ENCODE measurements at regions not wholly inside any gene's neighbourhood (a gene's known extent, or its start where the extent isn't known, plus 50 kb on each side); places are given as distances from the start of the nearest gene placed in this dataset.

GRCh38 chr2:778731-779350, 101.6 kb upstream of the TMEM18 start:
- no peak for DNase-seq

GRCh38 chr2:777546-777945, 100.3 kb upstream of the TMEM18 start:
- DNase-seq: no peak

GRCh38 chr2:777051-777450, 99.8 kb upstream of the TMEM18 start:
- no peak for DNase-seq

- no peak for DNase-seq
Observed at GRCh38 chr2:776487-776886, 99.3 kb upstream of the TMEM18 start.

GRCh38 chr2:776038-776437, 98.8 kb upstream of the TMEM18 start:
- no peak for DNase-seq

GRCh38 chr2:774436-774835, 97.2 kb upstream of the TMEM18 start:
- no peak for DNase-seq

GRCh38 chr2:773256-774160, 96.3 kb upstream of the TMEM18 start:
- no peak for DNase-seq

- DNase-seq: no peak
Observed at GRCh38 chr2:771538-771937, 94.3 kb upstream of the TMEM18 start.

- no peak for DNase-seq
Observed at GRCh38 chr2:770776-771175, 93.6 kb upstream of the TMEM18 start.

- no peak for DNase-seq
Observed at GRCh38 chr2:769771-770170, 92.6 kb upstream of the TMEM18 start.

- no peak for DNase-seq
Observed at GRCh38 chr2:768451-768850, 91.2 kb upstream of the TMEM18 start.

- no peak for DNase-seq
Observed at GRCh38 chr2:767944-768343, 90.7 kb upstream of the TMEM18 start.

- DNase-seq: no peak
Observed at GRCh38 chr2:767440-767839, 90.2 kb upstream of the TMEM18 start.

- no peak for DNase-seq
Observed at GRCh38 chr2:766255-766654, 89.0 kb upstream of the TMEM18 start.

GRCh38 chr2:765369-765768, 88.2 kb upstream of the TMEM18 start:
- no peak for DNase-seq

- DNase-seq: no peak
Observed at GRCh38 chr2:763766-764525, 86.7 kb upstream of the TMEM18 start.

- DNase-seq: no peak
Observed at GRCh38 chr2:762646-763045, 85.4 kb upstream of the TMEM18 start.

- no peak for DNase-seq
Observed at GRCh38 chr2:761384-761783, 84.2 kb upstream of the TMEM18 start.

GRCh38 chr2:760001-760400, 82.8 kb upstream of the TMEM18 start:
- no peak for DNase-seq

GRCh38 chr2:758073-758820, 81.0 kb upstream of the TMEM18 start:
- no peak for DNase-seq

GRCh38 chr2:753123-753522, 75.9 kb upstream of the TMEM18 start:
- no peak for DNase-seq

- no peak for DNase-seq
Observed at GRCh38 chr2:751474-751873, 74.3 kb upstream of the TMEM18 start.

- no peak for DNase-seq
Observed at GRCh38 chr2:750628-751027, 73.4 kb upstream of the TMEM18 start.

All from AML-193 (cell line).